Sigmoid colon (tissue), 6 donors: ENCODE measurements at regions not wholly inside any gene's neighbourhood (a gene's known extent, or its start where the extent isn't known, plus 50 kb on each side); places are given as distances from the start of the nearest gene placed in this dataset.
"Not testable (repeated sequence)": the region's sequence is repeated elsewhere in the genome, so short reads cannot be mapped to it uniquely, and the experiment has no call there.

Experiments used
- DNase-seq: peaks from one replicate; pipeline ENCODE4 v3.0.0-alpha.2; 2019
- H3K27ac ChIP-seq, 4 donors: fragments of 200-600 bp; sonication (generic); one replicate each; pipeline ENCODE4 v1.5.1; 2016 to 2019; ENCODE audit warnings: mild to moderate bottlenecking in 1 of 4
- H3K27me3 ChIP-seq, 3 donors: fragments of 200-600 bp; sonication (generic); one replicate each; pipeline ENCODE4 v1.5.1; 2019; ENCODE audit warnings: mild to moderate bottlenecking in 1 of 3
- H3K36me3 ChIP-seq, 4 donors: fragments of 200-600 bp; sonication (generic); one replicate each; pipeline ENCODE4 v1.5.1; 2016 to 2019
- H3K4me1 ChIP-seq, 4 donors: fragments of 200-600 bp; sonication (generic); one replicate each; pipeline ENCODE4 v1.5.1; 2017 to 2019
- H3K4me3 ChIP-seq, 4 donors: fragments of 200-600 bp; sonication (generic); one replicate each; pipeline ENCODE4 v1.5.1; 2017 to 2019; ENCODE audit warnings: mild to moderate bottlenecking in 2 of 4, moderate library complexity in 1 of 4
- H3K9me3 ChIP-seq, 4 donors: fragments of 200-600 bp in 3 of 4; sonication (generic) in 3 of 4; one replicate each; pipeline versions ENCODE4 v1.5.1 to v1.6.1; 2013 to 2019
- EP300 ChIP-seq, 4 donors: sonication (generic); formaldehyde crosslinking; IDR thresholded peaks; one replicate each; pipeline ENCODE4 v1.6.1; 2017; ENCODE audit warnings: antibody characterized with exemption in 4 of 4
- POLR2A ChIP-seq, 2 donors: fragments of 450-650 bp; IDR thresholded peaks; one replicate each; pipeline ENCODE4 v1.6.1; 2016; ENCODE audit warnings: antibody characterized with exemption in 2 of 2, mild to moderate bottlenecking in 2 of 2, moderate library complexity in 2 of 2
- POLR2AphosphoS5 ChIP-seq, 4 donors: sonication (generic); formaldehyde crosslinking; IDR thresholded peaks; one replicate each; pipeline ENCODE4 v1.6.1; 2017; ENCODE audit warnings: antibody characterized with exemption in 4 of 4
- WGBS, 2 donors: extraction: QIAGEN DNeasy Blood & Tissue Kit; methylation state at CpG; one replicate each; pipeline ENCODE4 v1.1.7; 2013; 5-methylcytosine and 5-hydroxymethylcytosine counted together
- intact Hi-C: fragments of 100-400 bp; cut with DNase I; formaldehyde crosslinking; loops from one replicate; pipeline ENCODE4 v1.15.1; 2023
- TF ChIP-seq, protein P1 (sequence below), 4 experiments: fragments of 450-650 bp in 3 of 4; fragments of 200-600 bp in 1 of 4; IDR thresholded peaks; one replicate each; pipeline ENCODE4 v1.5.1; 2016 to 2019; ENCODE audit warnings: antibody characterized with exemption in 4 of 4, mild to moderate bottlenecking in 3 of 4, moderate library complexity in 2 of 4
- donor health status: healthy with polysubstance abuse.
- donor health status: healthy.

GRCh38 chrY:19433059-19433458, 311.5 kb downstream of the KDM5D start:
- Histone ChIP-seq H3K9me3 (no peaks in the 10 kb centered on the region), H3K4me1 (no peaks in the 10 kb centered on the region), H3K4me3 (no peak overlapping the region), H3K27ac (no peak overlapping the region), H3K36me3 (no peaks in the 10 kb centered on the region), H3K27me3 (no peaks in the 10 kb centered on the region)
- DNase-seq, result no peak
- TF ChIP-seq, protein P1, sequence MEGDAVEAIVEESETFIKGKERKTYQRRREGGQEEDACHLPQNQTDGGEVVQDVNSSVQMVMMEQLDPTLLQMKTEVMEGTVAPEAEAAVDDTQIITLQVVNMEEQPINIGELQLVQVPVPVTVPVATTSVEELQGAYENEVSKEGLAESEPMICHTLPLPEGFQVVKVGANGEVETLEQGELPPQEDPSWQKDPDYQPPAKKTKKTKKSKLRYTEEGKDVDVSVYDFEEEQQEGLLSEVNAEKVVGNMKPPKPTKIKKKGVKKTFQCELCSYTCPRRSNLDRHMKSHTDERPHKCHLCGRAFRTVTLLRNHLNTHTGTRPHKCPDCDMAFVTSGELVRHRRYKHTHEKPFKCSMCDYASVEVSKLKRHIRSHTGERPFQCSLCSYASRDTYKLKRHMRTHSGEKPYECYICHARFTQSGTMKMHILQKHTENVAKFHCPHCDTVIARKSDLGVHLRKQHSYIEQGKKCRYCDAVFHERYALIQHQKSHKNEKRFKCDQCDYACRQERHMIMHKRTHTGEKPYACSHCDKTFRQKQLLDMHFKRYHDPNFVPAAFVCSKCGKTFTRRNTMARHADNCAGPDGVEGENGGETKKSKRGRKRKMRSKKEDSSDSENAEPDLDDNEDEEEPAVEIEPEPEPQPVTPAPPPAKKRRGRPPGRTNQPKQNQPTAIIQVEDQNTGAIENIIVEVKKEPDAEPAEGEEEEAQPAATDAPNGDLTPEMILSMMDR (IDR thresholded peaks at IDR 0.05), result peak in 3 of 4 experiments; percentile 38 to 47 (median 41)
- TF ChIP-seq POLR2AphosphoS5 (IDR thresholded peaks at IDR 0.05), result no peak
- no peak for TF ChIP-seq POLR2A (IDR thresholded peaks at IDR 0.05)
- 1 to 6% methylated on average over 4 of the region's 4 CpGs for WGBS, 2 donors
- intact Hi-C loops, result no loop called here

DNA sequence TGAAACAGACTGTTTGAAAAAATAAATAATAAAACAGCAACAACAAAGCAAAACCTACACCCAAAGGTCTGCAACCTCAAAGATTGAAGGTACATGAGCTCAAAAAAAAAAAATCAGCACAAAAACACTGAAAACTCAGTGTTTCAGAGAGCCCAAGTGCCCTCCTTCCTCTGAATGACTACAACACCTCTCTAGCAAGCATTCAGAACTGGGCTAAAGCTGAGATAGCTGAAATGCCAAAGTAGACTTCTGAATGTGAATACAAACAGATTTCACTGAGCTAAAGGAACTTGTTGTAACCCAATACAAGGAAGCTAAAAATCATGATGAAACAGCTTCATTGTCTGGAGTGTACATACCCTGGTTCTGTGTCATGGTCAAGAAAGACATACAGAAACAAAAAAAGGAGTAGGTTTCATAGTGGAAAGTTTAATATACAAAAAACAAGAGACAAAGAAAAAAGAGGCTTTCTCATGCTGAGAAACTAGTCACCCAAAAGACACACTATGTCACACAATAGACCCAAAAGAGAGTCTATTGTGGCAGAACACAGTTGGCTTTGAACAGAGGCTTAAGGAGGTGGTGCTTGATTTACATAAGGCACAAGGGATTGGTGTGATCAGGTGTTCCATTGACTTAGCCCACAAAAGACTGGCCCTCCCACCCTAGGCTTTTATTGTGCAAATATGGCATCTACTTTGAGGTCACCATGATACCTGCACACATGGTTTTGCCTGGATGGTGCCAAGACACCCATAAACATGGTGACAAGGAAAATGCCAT, 316.6 kb downstream of the KDM5D start:
- DNase-seq, result no peak
- TF ChIP-seq, protein P1 (IDR thresholded peaks at IDR 0.05), result no peak
- no peak for TF ChIP-seq POLR2A (IDR thresholded peaks at IDR 0.05)
- no peak for TF ChIP-seq POLR2AphosphoS5 (IDR thresholded peaks at IDR 0.05)
- no peak for TF ChIP-seq EP300 (IDR thresholded peaks at IDR 0.05)
- Histone ChIP-seq H3K4me3 (no peak overlapping the region), H3K9me3 (no peaks in the 10 kb centered on the region), H3K27ac (no peak overlapping the region), H3K4me1 (no peaks in the 10 kb centered on the region), H3K36me3 (no peaks in the 10 kb centered on the region), H3K27me3 (no peaks in the 10 kb centered on the region)
- intact Hi-C loops, result no loop called here

DNA sequence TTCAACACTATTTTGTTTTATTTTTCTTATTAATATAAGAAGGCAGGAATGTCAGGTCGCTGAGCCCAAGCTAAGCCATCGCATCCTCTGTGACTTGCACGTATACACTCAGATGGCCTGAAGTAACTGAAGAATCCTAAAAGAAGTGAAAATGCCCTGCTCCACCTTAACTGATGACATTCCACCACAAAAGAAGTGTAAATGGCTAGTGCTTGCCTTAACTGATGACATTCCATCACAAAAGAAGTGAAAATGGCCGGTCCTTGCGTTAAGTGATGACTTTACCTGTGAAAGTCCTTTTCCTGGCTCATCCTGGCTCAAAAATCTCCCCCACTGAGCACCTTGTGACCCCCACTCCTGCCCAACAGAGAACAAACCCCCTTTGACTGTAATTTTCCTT, 317.3 kb downstream of the KDM5D start:
- intact Hi-C loops, H3K4me1 ChIP-seq, H3K4me3 ChIP-seq, DNase-seq, H3K9me3 ChIP-seq, H3K36me3 ChIP-seq, H3K27me3 ChIP-seq, H3K27ac ChIP-seq: not testable (repeated sequence)
- WGBS, 2 donors, result 77 to 91% methylated on average over 5 of the region's 5 CpGs

GRCh38 chrY:19410980-19411766, 333.4 kb downstream of the KDM5D start:
- no peak for DNase-seq
- TF ChIP-seq POLR2A (IDR thresholded peaks at IDR 0.05) (no peak), POLR2AphosphoS5 (IDR thresholded peaks at IDR 0.05) (no peak)
- Histone ChIP-seq H3K4me1 (no peaks in the 10 kb centered on the region), H3K36me3 (no peaks in the 10 kb centered on the region), H3K27me3 (no peaks in the 10 kb centered on the region), H3K27ac (no peak overlapping the region), H3K9me3 (no peaks in the 10 kb centered on the region), H3K4me3 (no peak overlapping the region)
- 35 to 42% methylated on average over 3 of the region's 3 CpGs for WGBS, 2 donors
- intact Hi-C loops, result no loop called here

DNA sequence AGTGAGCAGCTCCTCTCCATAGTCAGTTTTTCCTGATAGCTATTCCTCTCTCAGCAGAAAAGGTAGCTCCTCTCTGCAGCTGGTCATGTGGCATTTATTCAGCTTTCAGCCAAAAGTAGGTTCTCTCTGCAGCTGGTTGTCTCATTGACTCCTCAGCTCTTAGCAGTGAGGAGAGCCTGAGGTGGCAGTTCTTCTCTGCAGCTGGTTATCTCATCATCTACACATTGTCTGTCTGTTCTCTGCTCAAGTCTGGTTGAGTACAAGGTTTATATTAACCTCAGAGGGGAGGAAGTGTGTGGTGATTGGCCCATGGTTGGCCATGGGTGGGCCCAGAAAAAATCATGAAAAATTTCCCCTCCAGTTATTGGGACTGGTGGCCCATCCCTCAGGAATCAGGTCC, 338.3 kb downstream of the KDM5D start:
- no peak for TF ChIP-seq POLR2AphosphoS5 (IDR thresholded peaks at IDR 0.05)
- TF ChIP-seq EP300 (IDR thresholded peaks at IDR 0.05), result no peak
- TF ChIP-seq, protein P1 (IDR thresholded peaks at IDR 0.05), result no peak
- TF ChIP-seq POLR2A (IDR thresholded peaks at IDR 0.05), result no peak
- Histone ChIP-seq H3K36me3 (no peaks in the 10 kb centered on the region), H3K9me3 (no peaks in the 10 kb centered on the region), H3K4me3 (no peak overlapping the region), H3K4me1 (no peaks in the 10 kb centered on the region), H3K27ac (no peak overlapping the region), H3K27me3 (no peaks in the 10 kb centered on the region)
- no peak for DNase-seq
- intact Hi-C loops, result no loop called here
